CD14-positive monocyte (primary cell): ENCODE measurements at regions not wholly inside any gene's neighbourhood (a gene's known extent, or its start where the extent isn't known, plus 50 kb on each side); places are given as distances from the start of the nearest gene placed in this dataset.

ENCODE experiments used
- DNase-seq, 3 donors: peaks; one replicate each; pipeline ENCODE4 v3.0.0-alpha.2; 2011 to 2022
- H2AFZ ChIP-seq: 2 replicates; pipeline ENCODE4 v1.6.0; 2012; ENCODE audit warnings: mild to moderate bottlenecking, low read depth, low read length, inconsistent platforms; ENCODE audit not compliant: insufficient read depth, poor library complexity, severe bottlenecking
- H3K27ac ChIP-seq, 2 donors: 1 replicate in 1 of 2; 2 replicates in 1 of 2; pipeline ENCODE4 v1.5.1; 2012 to 2013; ENCODE audit warnings: low read length in 2 of 2, control low read depth in 1 of 2, inconsistent platforms in 1 of 2, low read depth in 1 of 2, mild to moderate bottlenecking in 1 of 2
- H3K27me3 ChIP-seq, 2 donors: one replicate each; pipeline versions ENCODE4 v1.6.0 to v1.6.1; 2011 to 2013; ENCODE audit warnings: low read length in 2 of 2; ENCODE audit not compliant: control insufficient read depth in 2 of 2, insufficient read depth in 2 of 2
- H3K36me3 ChIP-seq, 2 donors: replicated peaks in 1 of 2; 1 replicate in 1 of 2; 2 replicates in 1 of 2; pipeline versions ENCODE4 v1.5.1 to v1.6.1; 2012 to 2013; ENCODE audit warnings: low read length in 2 of 2, control low read depth in 1 of 2, inconsistent platforms in 1 of 2, mild to moderate bottlenecking in 1 of 2; ENCODE audit not compliant: insufficient read depth in 2 of 2, control insufficient read depth in 1 of 2
- H3K4me1 ChIP-seq, 2 donors: 1 replicate in 1 of 2; 2 replicates in 1 of 2; pipeline versions ENCODE4 v1.5.1 to v1.6.1; 2012 to 2013; ENCODE audit warnings: low read length in 2 of 2, control low read depth in 1 of 2, inconsistent platforms in 1 of 2, mild to moderate bottlenecking in 1 of 2, moderate library complexity in 1 of 2; ENCODE audit not compliant: insufficient read depth in 2 of 2, control insufficient read depth in 1 of 2
- H3K4me2 ChIP-seq: replicated peaks from 2 replicates; pipeline ENCODE3; 2012; ENCODE audit warnings: low read length, moderate library complexity, mild to moderate bottlenecking; ENCODE audit not compliant: poor library complexity, severe bottlenecking; ENCODE audit errors: extremely low read depth
- H3K4me3 ChIP-seq, 3 experiments: fragments of 200-600 bp in 1 of 3; sonication (generic) in 1 of 3; replicated peaks in 1 of 3; 1 replicate in 2 of 3; 2 replicates in 1 of 3; pipeline ENCODE4 v1.5.1; 2011 to 2013; ENCODE audit warnings: low read length in 3 of 3, mild to moderate bottlenecking in 3 of 3, control low read depth in 2 of 3, low read depth in 2 of 3, inconsistent platforms in 1 of 3, moderate library complexity in 1 of 3
- H3K79me2 ChIP-seq: 2 replicates; pipeline ENCODE4 v1.6.0; 2012; ENCODE audit warnings: mild to moderate bottlenecking, control low read depth, inconsistent platforms, low read length, moderate library complexity; ENCODE audit not compliant: insufficient read depth
- H3K9ac ChIP-seq: 2 replicates; pipeline ENCODE4 v1.6.0; 2017; ENCODE audit warnings: low read length, mild to moderate bottlenecking; ENCODE audit not compliant: insufficient read depth, poor library complexity, severe bottlenecking
- H3K9me3 ChIP-seq, 2 donors: replicated peaks in 1 of 2; 1 replicate in 1 of 2; 2 replicates in 1 of 2; pipeline versions ENCODE4 v1.5.1 to v1.6.1; 2012 to 2013; ENCODE audit warnings: low read length in 2 of 2, control low read depth in 1 of 2; ENCODE audit not compliant: control insufficient read depth in 1 of 2, insufficient read depth in 1 of 2
- H4K20me1 ChIP-seq: 2 replicates; pipeline ENCODE4 v1.6.0; 2012; ENCODE audit warnings: mild to moderate bottlenecking, low read length, control low read depth, moderate library complexity; ENCODE audit not compliant: insufficient read depth
- H3K27ac Mint-ChIP-seq, 7 donors: one replicate each; pipeline ENCODE4 v1.8.0; 2020; ENCODE audit warnings: mild to moderate bottlenecking in 7 of 7, mixed read lengths in 7 of 7, moderate library complexity in 6 of 7, inconsistent platforms in 2 of 7
- H3K27me3 Mint-ChIP-seq, 3 donors: one replicate each; pipeline ENCODE4 v1.8.0; 2021 to 2022; ENCODE audit warnings: low read depth in 3 of 3, mild to moderate bottlenecking in 3 of 3, mixed read lengths in 3 of 3, moderate library complexity in 3 of 3, inconsistent platforms in 1 of 3
- H3K36me3 Mint-ChIP-seq, 2 donors: one replicate each; pipeline ENCODE4 v1.8.0; 2020; ENCODE audit warnings: mixed read lengths in 2 of 2, inconsistent platforms in 1 of 2, mild to moderate bottlenecking in 1 of 2
- H3K4me1 Mint-ChIP-seq: one replicate; pipeline ENCODE4 v1.8.0; 2020; ENCODE audit warnings: mild to moderate bottlenecking, mixed read lengths
- H3K4me3 Mint-ChIP-seq, 2 donors: one replicate each; pipeline ENCODE4 v1.8.0; 2020; ENCODE audit warnings: mild to moderate bottlenecking in 2 of 2, mixed read lengths in 2 of 2, moderate library complexity in 1 of 2
- H3K9me3 Mint-ChIP-seq, 7 donors: one replicate each; pipeline ENCODE4 v1.8.0; 2020 to 2022; ENCODE audit warnings: mixed read lengths in 7 of 7, mild to moderate bottlenecking in 6 of 7, moderate library complexity in 6 of 7, inconsistent platforms in 2 of 7
- WGBS: methylation state at CpG from one replicate; pipeline ENCODE4 v1.1.5; 2013; ENCODE audit warnings: missing lambda C conversion rate; ENCODE audit not compliant: insufficient coverage; 5-methylcytosine and 5-hydroxymethylcytosine counted together
- intact Hi-C, 2 donors: fragments of 100-400 bp; cut with micrococcal nuclease; formaldehyde crosslinking; loops; one replicate each; pipeline versions ENCODE4 v1.15.0 to v1.15.1; 2023
- TF ChIP-seq, protein P1 (sequence below): fragments of 200-600 bp; IDR thresholded peaks from one replicate; pipeline ENCODE4 v1.8.0; 2022; ENCODE audit warnings: antibody characterized with exemption, mild to moderate bottlenecking

DNA sequence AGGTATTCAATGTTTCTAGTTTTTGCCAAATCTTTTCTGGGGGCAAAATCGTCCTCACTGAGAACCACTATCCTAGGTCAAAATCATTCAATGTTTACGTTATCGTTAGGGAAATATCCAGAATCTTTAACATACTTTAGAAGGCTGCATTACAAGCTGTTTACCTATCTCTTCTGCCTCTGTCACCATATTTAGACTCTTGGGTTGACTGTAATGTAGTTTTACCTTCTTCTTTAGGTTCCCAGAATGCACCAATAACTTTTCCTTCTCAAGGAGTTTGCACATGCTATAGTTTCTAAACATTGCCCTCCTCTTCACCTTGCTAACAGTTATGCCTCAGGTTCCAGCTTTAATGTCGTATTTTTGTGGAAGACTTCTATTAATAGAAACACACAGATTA, 1185.5 kb upstream of the ADGRB3 start:
- no peaks in the 10 kb centered on the region for H3K36me3 Mint-ChIP-seq
- peaks cover 0 to 3% (median 0%) of the 10 kb centered on the region in 7 donors for H3K9me3 Mint-ChIP-seq

DNA sequence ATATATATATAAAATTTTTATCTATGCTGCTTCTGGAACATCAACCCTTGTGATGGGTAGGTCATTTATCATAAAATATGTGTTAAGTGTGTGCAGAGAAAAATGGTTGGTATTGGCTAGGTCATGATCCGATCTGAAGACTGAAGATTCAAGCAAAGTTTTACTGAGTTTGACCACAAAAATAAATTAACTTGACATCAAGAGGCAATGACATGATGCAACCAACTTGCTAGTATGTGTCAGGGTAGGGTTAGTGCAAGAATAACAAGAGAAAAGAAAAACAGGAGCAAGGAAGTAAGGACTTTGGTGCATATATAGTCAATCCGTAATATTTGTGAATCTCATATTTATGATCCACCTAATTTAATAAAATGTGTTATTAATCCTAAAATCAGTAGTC, 1202.0 kb upstream of the ADGRB3 start:
- no peaks in the 10 kb centered on the region for H3K27me3 ChIP-seq
- Mint-ChIP-seq H3K4me1 (no peaks in the 10 kb centered on the region), H3K36me3 (no peaks in the 10 kb centered on the region), H3K27ac (no peak overlapping the region), H3K9me3 (peaks cover 0 to 2% (median 0%) of the 10 kb centered on the region in 7 donors), H3K27me3 (no peaks in the 10 kb centered on the region), H3K4me3 (no peak overlapping the region)
- no peaks in the 10 kb centered on the region for H4K20me1 ChIP-seq
- no peak overlapping the region for H3K4me3 ChIP-seq
- no CpG with 5 or more reads among the region's 2 CpGs for WGBS
- H3K27ac ChIP-seq = no peak overlapping the region
- H2AFZ ChIP-seq = no peak overlapping the region
- TF ChIP-seq, protein P1, sequence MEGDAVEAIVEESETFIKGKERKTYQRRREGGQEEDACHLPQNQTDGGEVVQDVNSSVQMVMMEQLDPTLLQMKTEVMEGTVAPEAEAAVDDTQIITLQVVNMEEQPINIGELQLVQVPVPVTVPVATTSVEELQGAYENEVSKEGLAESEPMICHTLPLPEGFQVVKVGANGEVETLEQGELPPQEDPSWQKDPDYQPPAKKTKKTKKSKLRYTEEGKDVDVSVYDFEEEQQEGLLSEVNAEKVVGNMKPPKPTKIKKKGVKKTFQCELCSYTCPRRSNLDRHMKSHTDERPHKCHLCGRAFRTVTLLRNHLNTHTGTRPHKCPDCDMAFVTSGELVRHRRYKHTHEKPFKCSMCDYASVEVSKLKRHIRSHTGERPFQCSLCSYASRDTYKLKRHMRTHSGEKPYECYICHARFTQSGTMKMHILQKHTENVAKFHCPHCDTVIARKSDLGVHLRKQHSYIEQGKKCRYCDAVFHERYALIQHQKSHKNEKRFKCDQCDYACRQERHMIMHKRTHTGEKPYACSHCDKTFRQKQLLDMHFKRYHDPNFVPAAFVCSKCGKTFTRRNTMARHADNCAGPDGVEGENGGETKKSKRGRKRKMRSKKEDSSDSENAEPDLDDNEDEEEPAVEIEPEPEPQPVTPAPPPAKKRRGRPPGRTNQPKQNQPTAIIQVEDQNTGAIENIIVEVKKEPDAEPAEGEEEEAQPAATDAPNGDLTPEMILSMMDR = no peak
- H3K9me3 ChIP-seq = peaks cover 0 to 6% of the 10 kb centered on the region in 2 donors
- no peaks in the 10 kb centered on the region for H3K4me1 ChIP-seq
- H3K79me2 ChIP-seq = no peaks in the 10 kb centered on the region
- H3K9ac ChIP-seq = no peak overlapping the region
- no peak for DNase-seq
- no peak overlapping the region for H3K4me2 ChIP-seq
- intact Hi-C loops = no loop called here
- no peaks in the 10 kb centered on the region for H3K36me3 ChIP-seq

More for the DNA sequence above, 1185.5 kb upstream of the ADGRB3 start:
- Histone ChIP-seq H3K4me3 (no peak overlapping the region), H3K36me3 (no peaks in the 10 kb centered on the region), H4K20me1 (no peaks in the 10 kb centered on the region), H3K4me1 (no peaks in the 10 kb centered on the region), H2AFZ (no peak overlapping the region), H3K27ac (no peak overlapping the region), H3K79me2 (no peaks in the 10 kb centered on the region), H3K4me2 (no peak overlapping the region), H3K9me3 (no peaks in the 10 kb centered on the region), H3K27me3 (no peaks in the 10 kb centered on the region), H3K9ac (no peak overlapping the region)
- WGBS = no CpG with 5 or more reads among the region's 4 CpGs
- TF ChIP-seq, protein P1 = no peak
- H3K4me3 Mint-ChIP-seq = no peak overlapping the region
- H3K27ac Mint-ChIP-seq = no peak overlapping the region
- no peaks in the 10 kb centered on the region for H3K27me3 Mint-ChIP-seq
- intact Hi-C loops = no loop called here
- no peak for DNase-seq
- H3K4me1 Mint-ChIP-seq = no peaks in the 10 kb centered on the region
